ENCODE measurements at regions not wholly inside any gene's neighbourhood (a gene's known extent, or its start where the extent isn't known, plus 50 kb on each side); places are given as distances from the start of the nearest gene placed in this dataset.
A peak's percentile ranks its signal among the peaks of the same experiment; 100 is the strongest.

- no peak for DNase-seq (ENCODE audit: low read depth in 2 of 2)
Measured at GRCh38 chr7:45455662-45456061, 118.5 kb upstream of the ADCY1 start.

- no peak for DNase-seq (ENCODE audit: low read depth in 2 of 2)
Measured at GRCh38 chr7:45456105-45456504, 118.1 kb upstream of the ADCY1 start.

- DNase-seq (ENCODE audit: low read depth in 2 of 2) = peak; percentile 60 to 63
Measured at GRCh38 chr7:45456747-45457524, 117.2 kb upstream of the ADCY1 start.

- no peak for DNase-seq (ENCODE audit: low read depth in 2 of 2)
Measured at GRCh38 chr7:45457591-45457990, 116.6 kb upstream of the ADCY1 start.

- no peak for DNase-seq (ENCODE audit: low read depth in 2 of 2)
Measured at GRCh38 chr7:45459476-45459875, 114.7 kb upstream of the ADCY1 start.

GRCh38 chr7:45460379-45460778 is 113.8 kb upstream of the ADCY1 start:
- DNase-seq (ENCODE audit: low read depth in 2 of 2) = no peak

GRCh38 chr7:45461026-45461425 is 113.1 kb upstream of the ADCY1 start:
- no peak for DNase-seq (ENCODE audit: low read depth in 2 of 2)

GRCh38 chr7:45469103-45469502 is 105.1 kb upstream of the ADCY1 start:
- no peak for DNase-seq (ENCODE audit: low read depth in 2 of 2)

GRCh38 chr7:45470031-45470430 is 104.1 kb upstream of the ADCY1 start:
- no peak for DNase-seq (ENCODE audit: low read depth in 2 of 2)

GRCh38 chr7:45479781-45480180 is 94.4 kb upstream of the ADCY1 start:
- no peak for DNase-seq (ENCODE audit: low read depth in 2 of 2)

GRCh38 chr7:45482451-45482850 is 91.7 kb upstream of the ADCY1 start:
- no peak for DNase-seq (ENCODE audit: low read depth in 2 of 2)

- no peak for DNase-seq (ENCODE audit: low read depth in 2 of 2)
Measured at GRCh38 chr7:45484094-45484493, 90.1 kb upstream of the ADCY1 start.

GRCh38 chr7:45486575-45486974 is 87.6 kb upstream of the ADCY1 start:
- DNase-seq (ENCODE audit: low read depth in 2 of 2) = no peak

GRCh38 chr7:45494885-45495284 is 79.3 kb upstream of the ADCY1 start:
- DNase-seq (ENCODE audit: low read depth in 2 of 2) = no peak

GRCh38 chr7:45495618-45496017 is 78.5 kb upstream of the ADCY1 start:
- no peak for DNase-seq (ENCODE audit: low read depth in 2 of 2)

- DNase-seq (ENCODE audit: low read depth in 2 of 2) = no peak
Measured at GRCh38 chr7:45500257-45500656, 73.9 kb upstream of the ADCY1 start.

- DNase-seq (ENCODE audit: low read depth in 2 of 2) = no peak
Measured at GRCh38 chr7:45501791-45502190, 72.4 kb upstream of the ADCY1 start.

- no peak for DNase-seq (ENCODE audit: low read depth in 2 of 2)
Measured at GRCh38 chr7:45506059-45506458, 68.1 kb upstream of the ADCY1 start.

- no peak for DNase-seq (ENCODE audit: low read depth in 2 of 2)
Measured at GRCh38 chr7:45509222-45509621, 64.9 kb upstream of the ADCY1 start.

GRCh38 chr7:45511721-45512597 is 62.2 kb upstream of the ADCY1 start:
- no peak for DNase-seq (ENCODE audit: low read depth in 2 of 2)

- DNase-seq (ENCODE audit: low read depth in 2 of 2) = no peak
Measured at GRCh38 chr7:45514944-45515343, 59.2 kb upstream of the ADCY1 start.

- DNase-seq (ENCODE audit: low read depth in 2 of 2) = no peak
Measured at GRCh38 chr7:45515346-45515745, 58.8 kb upstream of the ADCY1 start.
